Motor neuron (in vitro differentiated cells): ENCODE measurements at regions not wholly inside any gene's neighbourhood (a gene's known extent, or its start where the extent isn't known, plus 50 kb on each side); places are given as distances from the start of the nearest gene placed in this dataset.
A peak's percentile ranks its signal among the peaks of the same experiment; 100 is the strongest.
"Not testable (repeated sequence)": the region's sequence is repeated elsewhere in the genome, so short reads cannot be mapped to it uniquely, and the experiment has no call there.

Experiments
- ATAC-seq, 8 experiments: fragments of 200-7000 bp; cut with Tn5 transposase; replicated peaks in 6 of 8; 2 replicates each; pipeline ENCODE4 v1.8.0; 2021; ENCODE audit warnings: mild to moderate bottlenecking in 8 of 8, moderate library complexity in 8 of 8
- H3K27ac ChIP-seq, 2 donors: fragments of 250-450 bp; sonication (Bioruptor Pico); 2 replicates each; pipeline ENCODE4 v1.9.0; 2021; ENCODE audit warnings: antibody characterized with exemption in 2 of 2, mild to moderate bottlenecking in 2 of 2, moderate library complexity in 1 of 2
- H3K4me1 ChIP-seq, 2 donors: fragments of 250-450 bp; sonication (Bioruptor Pico); replicated peaks in 1 of 2; 2 replicates each; pipeline ENCODE4 v1.6.1; 2021; ENCODE audit warnings: antibody characterized with exemption in 2 of 2, mild to moderate bottlenecking in 2 of 2, moderate library complexity in 1 of 2
- H3K4me3 ChIP-seq, 5 donors: fragments of 250-450 bp; sonication (Bioruptor Pico); 2 replicates each; pipeline ENCODE4 v1.9.0; 2021; ENCODE audit warnings: antibody characterized with exemption in 5 of 5, mild to moderate bottlenecking in 5 of 5, moderate library complexity in 4 of 5
- WGBS, 10 experiments: fragments of 450-650 bp; shearing (Covaris generic); methylation state at CpG; one replicate each; pipeline ENCODE4 v1.0.0; 2022; 5-methylcytosine and 5-hydroxymethylcytosine counted together
- in situ Hi-C, 9 experiments: fragments of 400-800 bp; cut with MboI; loops; one replicate each; pipeline ENCODE4 v1.15.0; 2021; ENCODE audit warnings: low sequenced_read_pairs in 9 of 9, low pct_unique_long_range_greater_than_20kb in 2 of 9; ENCODE audit not compliant: unreplicated experiment in 9 of 9

DNA sequence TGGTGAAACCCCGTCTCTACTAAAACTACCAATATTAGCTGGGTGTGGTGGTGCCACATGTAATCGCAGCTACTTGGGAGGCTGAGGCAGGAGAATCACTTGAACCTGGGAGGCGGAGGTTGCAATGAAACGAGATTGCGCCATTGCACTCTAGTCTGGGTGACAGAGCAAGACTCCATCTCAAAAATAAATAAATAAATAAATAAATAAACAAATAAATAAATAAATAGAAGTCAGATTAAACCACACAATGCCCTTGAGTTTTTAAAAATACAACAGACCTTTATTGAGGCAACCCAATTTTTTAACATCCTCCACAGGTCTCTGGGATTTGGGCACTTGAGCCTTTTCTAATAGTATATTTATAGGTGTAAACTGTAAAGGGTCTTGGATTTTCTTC is 167.3 kb downstream of the SEC23IP start:
- H3K27ac ChIP-seq, H3K4me3 ChIP-seq, ATAC-seq, H3K4me1 ChIP-seq, in situ Hi-C loops: not testable (repeated sequence)
- 59 to 100% (median 90%) methylated on average over 1 to 5 of the region's 5 CpGs; no CpG with 5 or more reads in 3 of the 10 experiments for WGBS, 10 experiments

DNA sequence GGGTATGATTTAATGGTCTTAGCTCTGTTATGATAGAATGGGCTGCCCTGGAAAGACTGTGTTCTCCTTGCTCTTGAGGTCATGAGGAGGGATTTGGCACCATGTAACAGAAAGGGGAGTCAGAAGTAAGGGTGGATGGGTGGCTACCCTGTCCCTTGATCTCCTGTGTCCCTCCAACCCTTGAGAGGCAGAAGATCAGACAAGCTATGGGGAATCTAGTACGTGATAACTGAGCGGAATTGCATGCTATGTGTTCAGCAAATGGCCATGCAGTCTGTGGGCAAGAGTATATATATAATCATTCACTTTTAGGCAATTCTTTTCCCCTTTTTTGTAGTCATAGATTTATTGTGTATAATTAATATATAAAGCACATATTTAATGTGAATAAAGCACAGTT is 174.9 kb downstream of the SEC23IP start:
- Histone ChIP-seq H3K4me3 (no peak overlapping the region), H3K27ac (no peak overlapping the region), H3K4me1 (no peaks in the 10 kb centered on the region)
- in situ Hi-C loops = no loop called here
- ATAC-seq = no peak
- 50 to 100% (median 85%) methylated on average over 1 to 2 of the region's 2 CpGs; no CpG with 5 or more reads in 4 of the 10 experiments for WGBS, 10 experiments

DNA sequence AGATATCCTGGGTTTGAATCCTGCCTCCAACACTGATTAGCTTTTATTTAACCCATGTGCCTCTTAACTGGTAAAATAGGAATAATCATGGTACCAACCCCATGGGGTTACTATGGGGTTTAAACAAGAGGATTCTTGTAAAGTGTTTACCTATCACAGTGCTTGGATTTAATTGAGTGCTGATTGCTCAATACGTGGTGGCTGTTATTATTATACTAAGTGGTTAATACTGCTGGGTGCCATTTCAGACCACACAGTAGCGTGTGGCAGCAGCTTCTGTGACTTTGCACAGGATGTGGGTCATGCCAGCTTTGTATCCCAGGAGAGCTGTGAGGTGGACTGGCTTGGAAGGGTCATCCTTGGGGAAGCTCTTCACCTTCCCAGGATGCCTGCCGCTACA is 177.2 kb downstream of the SEC23IP start:
- 8 to 100% (median 65%) methylated on average over 1 to 2 of the region's 3 CpGs; no CpG with 5 or more reads in 4 of the 10 experiments for WGBS, 10 experiments
- in situ Hi-C loops = no loop called here
- no peaks in the 10 kb centered on the region for H3K4me1 ChIP-seq
- no peak overlapping the region for H3K4me3 ChIP-seq
- H3K27ac ChIP-seq = no peak overlapping the region
- ATAC-seq = no peak

DNA sequence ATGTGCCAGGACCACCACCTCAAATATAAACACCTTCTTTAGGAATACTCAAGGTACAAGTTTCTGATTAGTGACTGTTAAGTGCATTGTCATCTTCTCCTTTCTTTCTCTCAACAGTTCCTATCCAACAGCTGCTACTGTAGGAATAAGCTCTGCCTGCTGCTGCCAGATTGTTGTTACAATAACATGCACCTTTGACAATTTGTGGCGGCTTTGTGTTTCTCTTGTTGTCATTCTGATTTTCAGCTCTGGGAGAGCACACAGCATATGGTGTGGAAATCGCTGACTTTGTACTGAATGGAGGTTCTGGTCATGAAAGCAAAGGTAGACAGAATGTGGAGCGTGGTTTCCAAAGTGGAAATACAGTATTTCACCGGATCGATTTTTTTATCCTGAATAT is 182.8 kb downstream of the SEC23IP start:
- peak in 1 of 8 experiments; percentile 25 for ATAC-seq
- H3K27ac ChIP-seq = no peak overlapping the region

DNA sequence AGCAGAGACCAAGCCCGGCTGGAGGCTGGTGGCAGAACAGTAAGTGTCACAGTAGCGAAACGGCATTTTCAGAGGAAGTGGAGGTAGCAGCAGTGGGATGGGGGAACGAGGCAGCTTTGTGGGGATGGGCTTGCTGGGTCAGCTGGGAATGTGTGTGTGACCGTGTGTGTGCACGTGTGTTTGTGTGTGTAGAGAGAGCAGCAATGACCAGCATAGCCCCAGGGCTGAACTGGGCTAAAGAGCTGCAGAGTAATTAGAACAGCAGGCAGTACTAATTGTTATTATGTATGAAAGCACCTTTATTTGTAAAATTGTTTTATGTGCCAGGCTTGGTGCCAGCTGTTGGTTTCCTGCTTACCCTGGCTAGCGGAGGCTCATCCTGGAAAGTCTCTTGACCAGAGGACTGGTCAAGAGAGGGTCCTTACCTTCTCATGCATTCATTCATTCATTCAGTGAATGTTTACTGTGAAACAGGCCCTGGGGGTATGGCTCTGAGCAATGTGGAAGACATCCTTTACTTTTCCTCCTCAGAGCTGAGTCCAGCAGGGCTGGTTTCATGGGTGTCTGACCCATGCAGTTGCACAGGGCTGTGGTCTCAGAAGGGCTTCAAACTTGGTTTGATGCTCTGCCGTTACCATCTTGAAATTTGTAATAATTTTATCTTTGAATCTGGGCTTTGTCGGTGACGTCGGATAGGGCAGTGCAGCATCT is 184.6 kb downstream of the SEC23IP start:
- H3K27ac ChIP-seq = no peak overlapping the region
- no peak overlapping the region for H3K4me3 ChIP-seq
- peaks cover 5 to 6% of the 10 kb centered on the region in 2 donors for H3K4me1 ChIP-seq
- WGBS, 10 experiments = 20 to 92% (median 68%) methylated on average over 2 to 9 of the region's 11 CpGs; no CpG with 5 or more reads in 3 of the 10 experiments
- in situ Hi-C loops = no loop called here
- ATAC-seq = no peak

More for the DNA sequence above, 182.8 kb downstream of the SEC23IP start:
- WGBS, 10 experiments = 18 to 80% (median 65%) methylated on average over 1 to 5 of the region's 5 CpGs; no CpG with 5 or more reads in 1 of the 10 experiments
- H3K4me1 ChIP-seq = peaks cover 5 to 6% of the 10 kb centered on the region in 2 donors
- in situ Hi-C loops = no loop called here
- no peak overlapping the region for H3K4me3 ChIP-seq

DNA sequence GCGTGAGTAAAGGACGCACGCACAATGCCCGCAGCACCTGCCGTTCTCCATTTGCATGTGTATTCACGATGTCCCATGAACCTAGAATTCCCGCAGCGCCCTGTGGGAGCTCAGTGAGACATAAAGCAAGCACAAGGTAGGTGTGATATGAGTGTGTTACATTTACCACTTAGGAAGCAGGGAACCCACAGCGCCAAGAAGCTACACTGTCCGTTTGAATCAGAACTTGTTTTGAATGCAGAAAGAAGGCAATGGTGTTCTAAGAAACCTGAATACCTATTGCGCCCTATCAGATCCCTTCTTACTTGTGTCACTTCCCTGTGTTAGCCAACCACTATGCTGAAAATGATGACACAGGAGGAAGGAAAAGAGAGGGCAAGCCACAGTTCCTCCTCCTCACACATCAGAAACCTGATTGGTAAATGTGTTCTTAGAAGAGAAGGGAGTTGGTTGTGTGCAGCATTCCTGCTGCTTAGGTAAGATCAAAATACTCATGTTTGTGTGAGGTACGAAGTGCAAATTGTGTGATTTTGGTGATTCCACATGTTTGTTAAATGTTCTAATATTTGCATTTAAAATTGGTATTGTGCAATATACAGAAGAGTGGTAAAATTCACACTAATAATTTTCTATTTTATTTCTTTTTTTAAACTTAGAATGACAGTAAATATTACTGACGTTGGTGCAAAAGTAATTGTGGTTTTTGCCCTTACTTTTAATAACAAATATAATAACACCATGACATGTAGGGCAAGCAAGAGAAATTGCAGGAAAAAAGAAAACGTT is 185.4 kb downstream of the SEC23IP start:
- peak in 1 of 8 experiments; percentile 83 for ATAC-seq
- WGBS, 10 experiments = 20 to 88% (median 62%) methylated on average over 4 to 14 of the region's 14 CpGs
- Histone ChIP-seq H3K4me3 (no peak overlapping the region), H3K4me1 (peaks cover 5 to 6% of the 10 kb centered on the region in 2 donors), H3K27ac (no peak overlapping the region)
- in situ Hi-C loops = no loop called here

DNA sequence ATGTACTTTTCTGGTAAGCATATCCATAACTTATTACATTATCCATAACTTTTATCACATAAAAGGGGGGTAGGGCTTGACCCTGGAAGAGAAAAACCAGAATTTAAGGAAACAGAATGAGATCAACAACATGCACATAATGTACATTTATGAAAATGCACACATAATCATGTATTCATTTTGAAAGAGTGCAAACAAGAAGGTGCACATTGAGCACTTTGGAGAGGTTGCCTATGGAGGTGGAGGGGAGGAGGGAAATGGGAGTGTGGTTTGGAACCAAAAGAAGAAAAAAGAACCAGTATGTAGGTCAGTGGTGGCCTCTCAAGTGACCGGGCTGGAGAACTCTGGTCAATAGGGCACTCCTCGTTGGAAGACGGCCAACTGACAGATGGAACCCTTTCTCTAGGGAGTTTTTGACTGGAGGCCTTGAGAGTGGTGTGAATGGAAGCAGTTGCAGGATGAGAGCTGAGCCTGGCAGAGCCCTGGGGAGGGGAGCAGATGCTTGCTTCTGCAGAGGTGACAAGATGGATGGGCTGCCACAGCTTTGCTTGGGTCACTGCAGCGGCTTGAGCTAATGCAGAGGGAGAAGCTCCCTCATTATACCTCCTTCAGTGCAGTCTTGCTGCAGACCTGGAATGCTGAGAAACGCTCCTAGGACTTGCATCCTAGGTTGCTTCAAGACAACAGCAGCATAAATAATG is 192.7 kb downstream of the SEC23IP start:
- in situ Hi-C loops = no loop called here
- Histone ChIP-seq H3K27ac (peak overlapping the region; percentile 21 to 62), H3K4me1 (peaks cover 20 to 23% of the 10 kb centered on the region in 2 donors), H3K4me3 (no peak overlapping the region)
- 0 to 40% (median 26%) methylated on average over 1 to 4 of the region's 5 CpGs; no CpG with 5 or more reads in 4 of the 10 experiments for WGBS, 10 experiments
- peak; percentile 84 to 99 (median 92) for ATAC-seq

DNA sequence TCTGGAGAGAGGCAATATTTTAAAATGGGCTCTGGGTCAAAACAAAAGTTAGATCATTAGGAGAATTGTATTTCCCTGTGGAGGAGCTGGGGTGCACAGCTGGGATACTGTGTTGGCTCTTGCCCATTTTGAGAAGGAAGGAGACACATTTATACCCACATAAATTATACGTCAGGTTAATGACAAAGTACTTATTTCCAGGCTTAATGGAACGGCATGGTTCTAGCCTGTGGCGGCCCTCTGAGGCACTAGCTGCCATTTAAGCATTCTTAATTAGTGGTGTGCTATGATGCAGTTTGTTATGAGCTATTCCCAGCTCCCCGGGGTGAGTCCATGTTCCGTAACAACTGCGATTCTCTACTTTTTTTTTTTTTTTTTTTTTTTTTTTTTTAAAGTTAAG is 193.5 kb downstream of the SEC23IP start:
- Histone ChIP-seq H3K4me1 (peaks cover 20 to 23% of the 10 kb centered on the region in 2 donors), H3K27ac (peak overlapping the region in 1 of 2 donors; percentile 62), H3K4me3 (no peak overlapping the region)
- 46 to 100% (median 74%) methylated on average over 1 to 6 of the region's 6 CpGs for WGBS, 10 experiments
- in situ Hi-C loops = no loop called here
- ATAC-seq = peak in 5 of 8 experiments; percentile 18 to 64 (median 50)

DNA sequence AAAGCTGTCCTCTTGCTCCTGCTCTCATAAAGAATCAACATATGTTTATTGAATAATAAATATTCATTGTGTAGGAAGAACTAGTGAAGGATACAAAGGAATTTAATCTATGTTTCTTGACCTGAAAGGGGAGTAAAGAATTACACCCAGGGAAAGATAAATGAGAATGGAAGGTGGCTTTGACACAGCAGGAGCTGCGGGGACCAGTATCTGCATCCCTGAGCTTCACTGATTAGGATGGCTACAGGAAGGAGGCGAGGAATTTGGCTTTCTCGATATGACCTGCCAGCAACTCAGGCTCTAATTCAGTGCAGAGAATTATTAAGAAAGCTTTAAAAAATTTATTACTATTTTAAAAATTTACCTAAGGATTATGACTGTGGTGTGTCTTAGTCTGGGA is 194.6 kb downstream of the SEC23IP start:
- 42 to 86% (median 69%) methylated on average over 2 to 3 of the region's 3 CpGs; no CpG with 5 or more reads in 3 of the 10 experiments for WGBS, 10 experiments
- ATAC-seq = no peak
- peaks cover 20 to 23% of the 10 kb centered on the region in 2 donors for H3K4me1 ChIP-seq

DNA sequence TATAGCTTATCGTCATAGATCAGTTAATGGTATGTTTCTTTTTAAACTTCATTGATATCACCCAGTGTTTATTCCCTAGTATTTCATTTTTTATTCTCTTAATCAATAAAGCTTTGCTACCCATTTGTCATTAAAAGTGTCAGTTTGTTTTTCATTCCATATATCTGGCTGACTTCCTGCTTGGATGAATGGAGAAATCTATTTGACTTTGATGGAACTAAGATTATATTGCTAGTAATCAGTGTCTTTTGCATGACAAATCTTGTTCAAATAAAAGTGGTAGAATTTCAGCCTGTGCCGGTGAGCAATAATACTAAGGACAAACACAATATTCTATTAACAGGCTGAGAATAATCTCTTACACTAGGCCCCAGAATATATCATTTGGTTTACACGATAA is 203.3 kb downstream of the SEC23IP start:
- 14 to 87% (median 57%) methylated on average over 1 to 3 of the region's 3 CpGs for WGBS, 10 experiments
- Histone ChIP-seq H3K27ac (no peak overlapping the region), H3K4me1 (peaks cover 10 to 23% of the 10 kb centered on the region in 2 donors), H3K4me3 (no peak overlapping the region)
- in situ Hi-C loops = no loop called here
- peak in 2 of 8 experiments; percentile 6 to 59 for ATAC-seq

More for the DNA sequence above, 194.6 kb downstream of the SEC23IP start:
- Histone ChIP-seq H3K27ac (no peak overlapping the region), H3K4me3 (no peak overlapping the region)
- in situ Hi-C loops = no loop called here

DNA sequence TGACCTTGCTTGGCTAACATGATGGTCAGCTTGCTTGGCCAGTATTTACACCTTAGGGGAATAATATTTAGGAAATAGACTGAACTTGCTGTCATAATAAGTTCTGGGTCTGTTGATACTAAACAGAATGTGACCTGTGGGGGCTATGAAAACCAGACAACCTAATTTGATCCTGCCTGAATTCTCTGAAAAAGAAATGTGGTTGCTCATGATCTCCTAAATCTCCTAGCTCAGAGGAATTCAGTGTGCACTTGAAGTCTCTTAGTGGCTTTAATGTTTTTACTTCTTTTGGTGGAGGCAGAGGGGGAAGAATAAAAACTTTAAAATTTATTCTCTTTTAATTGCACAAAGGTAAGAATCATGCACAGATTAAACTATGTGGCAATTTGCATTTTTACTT is 205.2 kb downstream of the SEC23IP start:
- Histone ChIP-seq H3K4me1 (peaks cover 10 to 23% of the 10 kb centered on the region in 2 donors), H3K4me3 (no peak overlapping the region), H3K27ac (no peak overlapping the region)
- ATAC-seq = no peak
- in situ Hi-C loops = no loop called here

DNA sequence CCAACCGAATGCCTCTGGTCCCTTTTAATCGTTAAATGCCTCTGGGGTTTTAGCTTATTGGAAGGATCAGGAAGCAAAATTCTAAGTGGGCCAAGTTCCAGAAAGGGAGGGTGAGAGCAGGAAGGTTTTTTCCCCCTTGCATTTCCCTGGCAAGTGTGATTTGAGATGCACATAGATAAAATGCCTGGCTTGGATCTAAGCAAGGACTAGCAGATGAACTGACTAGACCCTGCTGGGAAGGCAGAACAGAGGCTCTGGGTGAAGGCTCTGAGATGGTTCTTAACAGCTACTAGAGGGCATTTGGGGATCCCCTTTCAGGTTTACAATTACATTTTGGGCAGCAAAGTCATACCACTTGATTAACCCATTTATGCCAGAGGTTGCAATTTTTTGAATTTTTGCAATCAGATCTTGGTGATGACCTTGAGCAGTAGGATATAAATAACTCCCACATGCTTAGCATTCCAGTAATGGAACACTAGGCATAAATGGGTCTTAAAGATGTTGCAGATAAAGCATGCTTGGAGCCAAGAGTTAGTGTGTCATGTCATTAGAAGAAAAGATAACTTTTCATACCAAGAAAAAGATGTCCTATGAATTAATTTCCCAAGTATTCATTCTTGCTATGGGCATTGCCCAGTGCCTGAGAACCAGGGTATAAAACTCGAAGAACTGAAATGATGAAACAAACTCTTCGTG is 205.9 kb downstream of the SEC23IP start:
- Histone ChIP-seq H3K4me1 (peaks cover 14 to 23% of the 10 kb centered on the region in 2 donors), H3K4me3 (no peak overlapping the region), H3K27ac (no peak overlapping the region)
- in situ Hi-C loops = no loop called here
- 0 to 100% (median 55%) methylated on average over 1 to 4 of the region's 4 CpGs for WGBS, 10 experiments
- peak in 3 of 8 experiments; percentile 87 to 89 (median 89) for ATAC-seq
